Activated CD8-positive, alpha-beta memory T cell treated with anti-CD3 and anti-CD28 coated beads, Interleukin-2, amount 50 U/mL, for 1 hour (primary cell): ENCODE measurements at regions not wholly inside any gene's neighbourhood (a gene's known extent, or its start where the extent isn't known, plus 50 kb on each side); places are given as distances from the start of the nearest gene placed in this dataset.
"Not testable (repeated sequence)": the region's sequence is repeated elsewhere in the genome, so short reads cannot be mapped to it uniquely, and the experiment has no call there.

Experiments
- DNase-seq: peaks from one replicate; pipeline ENCODE4 v3.0.0-alpha.2; 2020; ENCODE audit errors: extremely low read depth

DNA sequence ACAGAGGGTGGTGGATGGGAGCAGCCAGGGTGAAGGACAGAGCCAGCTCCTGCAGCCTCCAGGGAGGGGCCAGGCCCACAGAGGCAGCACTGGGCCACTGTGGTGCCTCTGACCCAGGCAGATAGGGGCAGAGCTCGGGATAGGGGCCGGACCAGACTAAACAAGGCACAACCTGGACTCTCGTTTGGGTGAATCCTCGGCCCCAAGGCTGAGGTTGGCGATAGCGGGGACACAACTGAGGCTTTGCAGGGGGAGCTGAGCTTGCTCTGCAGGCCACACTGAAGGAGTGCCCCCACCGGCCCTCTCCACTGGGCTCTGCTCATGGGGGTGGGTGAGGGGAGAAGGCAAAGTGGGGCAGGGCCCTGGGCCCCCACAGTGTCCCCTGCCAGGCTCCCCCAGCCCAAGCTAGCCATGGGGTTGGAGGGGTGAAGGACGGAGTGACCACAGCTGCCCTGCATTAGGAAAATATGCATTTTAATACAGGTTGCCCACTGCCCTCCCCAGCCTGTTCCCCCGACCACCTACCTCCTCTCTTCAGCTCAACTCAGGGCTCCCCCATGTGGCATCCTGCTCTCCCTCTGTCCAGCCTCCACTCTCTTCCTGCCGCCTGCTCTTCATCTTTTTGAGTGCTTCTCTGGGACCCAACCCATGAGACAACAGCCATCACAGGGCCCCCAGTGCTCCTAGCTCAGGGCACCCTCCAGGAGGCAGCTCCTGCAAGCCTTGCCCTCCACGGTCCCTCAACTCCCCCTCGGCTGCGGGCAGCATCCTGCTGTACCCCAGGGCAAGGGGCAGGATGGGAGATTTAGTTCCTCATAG is 152.8 kb downstream of the INHBB start:
- DNase-seq, result no peak

DNA sequence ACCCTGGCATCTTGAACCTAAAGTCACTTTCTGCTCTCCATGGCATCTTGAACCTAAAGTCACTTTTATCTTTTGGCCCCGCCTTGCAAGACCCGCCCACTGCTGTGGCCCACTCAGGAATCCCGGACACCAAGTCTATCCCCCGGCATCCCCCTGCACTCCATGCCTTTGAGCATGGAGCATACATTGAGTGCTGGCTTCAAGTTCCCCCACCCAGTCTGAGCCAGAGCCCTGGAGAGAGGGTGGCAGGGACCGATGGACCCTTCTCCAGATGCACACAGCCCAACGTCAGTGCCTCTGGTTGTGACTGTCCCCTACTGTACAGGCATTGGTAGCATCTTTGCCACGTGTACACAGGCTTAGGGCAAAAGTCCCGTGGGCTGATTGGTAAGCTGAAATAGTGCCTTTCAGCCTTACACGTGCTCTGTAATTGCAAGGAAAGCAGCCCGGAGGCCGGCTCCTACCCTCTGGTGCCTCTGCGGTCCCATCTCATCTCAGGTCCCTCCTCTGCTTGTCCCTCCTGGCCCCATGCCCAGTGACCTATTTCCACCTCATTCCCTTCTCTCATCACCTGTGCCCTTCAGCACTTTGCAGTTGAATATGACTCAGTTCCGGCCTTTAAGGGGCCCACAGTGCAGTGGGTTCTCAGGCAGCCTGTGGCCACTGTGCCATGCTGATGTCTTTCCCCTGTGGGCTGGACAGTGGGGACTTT is 154.0 kb downstream of the INHBB start:
- no peak for DNase-seq

- DNase-seq, result no peak
Measured at GRCh38 chr2:120501591-120501990, 155.7 kb downstream of the INHBB start.

GRCh38 chr2:120502357-120502756 is 156.4 kb downstream of the INHBB start:
- DNase-seq, result no peak

GRCh38 chr2:120502761-120503160 is 156.8 kb downstream of the INHBB start:
- no peak for DNase-seq

GRCh38 chr2:120503206-120503792 is 157.4 kb downstream of the INHBB start:
- no peak for DNase-seq

DNA sequence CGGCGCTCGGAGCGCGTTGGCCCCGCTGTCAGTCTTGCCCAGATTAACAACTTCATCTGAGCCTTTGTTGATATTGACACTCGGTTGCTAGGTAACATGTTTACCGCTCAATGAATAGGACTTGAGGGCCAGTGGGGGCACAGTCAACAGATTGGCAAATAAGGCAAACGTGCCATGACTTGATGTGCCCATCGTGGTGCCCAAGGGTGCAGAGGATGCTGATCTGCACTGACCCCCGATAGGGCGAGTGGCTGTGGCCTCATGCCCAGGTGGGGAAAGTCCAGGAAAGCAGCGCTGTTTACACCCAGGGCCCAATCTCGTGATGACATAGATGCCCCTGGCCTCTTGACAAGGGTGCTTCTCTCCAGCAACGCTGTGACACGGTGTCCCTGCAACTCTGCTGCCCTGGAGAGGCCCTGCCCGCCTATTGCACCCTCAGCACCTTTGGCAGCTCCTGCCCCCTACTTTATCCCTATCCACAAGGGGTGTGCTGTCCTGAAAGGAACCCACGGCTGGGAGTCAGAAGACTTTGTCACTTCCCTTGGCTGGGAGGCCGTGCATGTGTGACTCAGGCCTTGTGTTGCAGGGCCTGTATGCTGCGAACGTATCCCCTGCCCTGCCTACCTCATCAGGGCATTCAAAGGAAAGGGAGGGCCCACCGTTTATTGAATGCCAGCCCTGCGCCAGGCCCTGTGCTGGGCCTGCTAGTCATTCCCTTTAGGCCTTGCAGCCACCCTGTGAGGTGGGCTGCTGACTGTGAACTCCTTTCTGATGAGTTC is 158.0 kb downstream of the INHBB start:
- DNase-seq, result no peak

- no peak for DNase-seq
Measured at GRCh38 chr2:120504936-120505705, 159.2 kb downstream of the INHBB start.

DNA sequence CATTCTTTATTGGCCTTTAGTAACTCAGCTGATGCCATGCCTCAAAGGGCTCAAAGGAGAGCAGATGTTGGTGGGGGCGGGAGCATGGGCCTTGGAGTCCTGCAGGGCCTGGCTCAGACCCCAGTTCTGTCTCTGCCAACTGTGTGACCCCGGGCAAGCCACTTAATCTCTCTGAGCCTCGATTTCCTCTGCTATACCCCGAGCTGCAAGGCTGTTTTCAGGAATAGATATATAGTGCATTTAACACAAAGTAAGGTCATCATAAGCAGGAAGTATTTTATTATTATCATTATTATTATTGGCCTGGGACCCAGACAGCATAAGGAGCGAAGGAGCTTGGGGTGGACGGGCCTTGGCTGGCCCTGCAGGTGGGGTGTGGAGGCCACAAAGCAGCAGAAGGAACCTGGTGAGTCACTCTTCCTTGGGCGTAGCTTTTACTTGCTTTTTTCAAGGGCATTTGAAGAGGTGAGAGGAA is 162.7 kb downstream of the INHBB start:
- DNase-seq, result no peak

- DNase-seq, result no peak
Measured at GRCh38 chr2:120509213-120509815, 163.4 kb downstream of the INHBB start.

GRCh38 chr2:120509991-120510735 is 164.2 kb downstream of the INHBB start:
- DNase-seq, result no peak

DNA sequence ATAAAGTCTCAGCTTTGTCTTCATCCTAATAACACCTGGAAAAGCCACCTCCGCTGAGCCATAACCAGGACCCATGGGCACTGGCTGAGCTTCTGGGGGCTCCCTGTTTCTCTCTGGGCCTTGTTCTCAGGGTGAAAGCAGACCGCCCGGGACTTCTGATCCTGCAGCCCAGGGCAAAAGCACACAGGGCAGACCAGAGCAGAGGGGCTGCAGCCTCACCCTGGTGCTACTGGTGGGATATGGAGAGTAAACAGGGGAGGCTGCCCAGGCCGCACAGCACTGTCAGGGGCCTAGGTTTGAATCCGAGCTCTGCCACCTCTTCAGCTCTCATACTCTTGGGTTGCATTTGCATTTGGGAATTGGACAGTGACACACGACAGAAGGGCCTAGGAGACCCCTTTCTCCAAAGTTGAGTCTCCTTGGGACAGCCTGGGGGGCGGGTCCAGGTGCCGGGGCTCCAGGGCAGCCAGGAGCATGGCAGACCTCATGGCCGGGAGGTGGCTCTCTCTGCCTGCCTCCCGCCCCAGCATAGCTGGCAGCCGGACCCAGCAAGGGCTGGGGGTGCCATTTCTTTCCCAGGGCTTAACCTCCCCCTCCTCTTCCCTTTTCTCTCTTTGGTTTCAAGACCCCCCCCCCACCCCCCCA is 164.9 kb downstream of the INHBB start:
- no peak for DNase-seq

- DNase-seq, result no peak
Measured at GRCh38 chr2:120511536-120511935, 165.6 kb downstream of the INHBB start.

DNA sequence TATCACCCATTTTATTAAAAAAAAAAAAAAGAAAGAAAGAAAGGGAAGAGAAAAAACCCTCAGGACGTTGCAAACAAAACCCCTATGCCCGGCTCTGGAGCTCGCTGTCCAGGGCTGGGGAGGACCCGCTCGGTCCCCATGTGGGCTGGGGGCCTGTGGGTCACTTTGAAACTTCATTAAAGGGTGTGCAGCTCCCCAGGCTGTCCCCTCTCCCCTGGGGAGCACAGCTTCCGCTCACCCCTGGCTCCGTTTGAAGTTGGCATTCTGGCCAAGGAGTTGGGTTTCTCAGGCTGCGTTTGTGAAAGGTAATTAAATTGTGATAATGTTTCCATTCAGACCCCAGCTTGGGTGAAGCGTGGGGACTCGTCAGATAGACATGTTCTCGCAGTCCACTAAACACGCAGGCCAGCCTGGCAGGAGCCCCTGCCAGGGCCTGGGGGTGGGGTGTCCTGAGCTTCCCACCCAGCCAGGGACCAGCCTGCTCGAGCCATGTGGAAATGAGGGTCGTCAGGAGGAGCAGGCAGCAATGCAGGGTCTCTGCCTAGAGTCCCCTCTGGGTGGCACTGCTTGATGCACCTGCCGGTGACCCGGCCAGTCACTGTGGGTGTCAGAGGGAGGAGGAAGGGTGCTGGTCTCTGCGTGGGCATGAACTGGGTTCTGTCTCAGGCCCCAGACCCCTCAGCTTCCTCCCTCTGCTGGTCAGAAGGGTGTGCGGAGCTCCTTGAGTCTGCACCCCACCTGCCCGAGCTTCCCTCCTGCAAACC is 166.2 kb downstream of the INHBB start:
- no peak for DNase-seq

DNA sequence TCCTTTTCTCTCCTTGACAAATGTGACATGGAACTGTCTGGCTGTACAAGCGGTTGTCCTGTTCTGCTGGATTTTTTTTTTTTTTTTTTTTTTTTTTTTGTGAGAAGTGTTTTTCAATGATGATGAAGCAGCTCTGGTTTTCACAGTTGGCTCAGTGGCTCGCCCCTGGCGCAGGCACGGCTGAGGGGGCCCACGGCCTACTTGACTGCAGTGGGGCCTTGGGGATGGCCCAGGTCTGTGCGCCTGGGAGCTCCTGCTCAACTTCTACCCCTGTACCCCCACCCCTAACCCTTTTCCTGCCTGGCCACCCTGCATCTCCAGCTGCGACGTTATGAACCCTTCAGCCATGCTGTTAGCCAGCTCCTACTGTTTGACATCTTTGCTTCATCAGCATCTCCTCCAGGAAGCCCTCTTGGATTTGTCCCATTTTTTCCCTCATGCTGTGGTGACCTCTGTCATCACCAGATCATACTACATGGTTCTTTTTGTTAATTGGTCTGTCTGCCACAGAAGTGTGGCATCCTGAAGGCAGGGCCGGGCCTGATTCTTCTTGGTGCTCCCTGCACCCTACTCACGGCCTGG is 167.9 kb downstream of the INHBB start:
- DNase-seq, result no peak

DNA sequence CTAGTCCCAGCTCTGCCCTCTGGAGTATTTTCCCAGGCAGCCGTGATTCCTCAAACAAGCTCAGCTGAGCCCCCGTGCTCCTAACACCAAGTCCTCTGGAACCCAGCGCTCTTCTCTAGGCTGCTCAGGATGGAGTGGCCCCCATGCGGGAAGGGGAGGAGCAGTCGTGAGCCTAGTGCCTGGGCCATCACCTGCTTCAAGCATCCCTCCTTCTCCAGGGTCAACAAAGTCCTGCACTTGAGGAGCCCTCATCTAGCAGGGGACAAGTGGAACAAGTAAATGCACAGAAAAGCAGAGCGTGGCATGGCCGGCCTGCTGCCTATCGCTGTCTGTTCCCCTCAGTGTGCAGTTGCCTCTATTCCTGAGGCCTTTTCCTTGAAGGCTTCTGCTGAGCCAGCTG is 168.6 kb downstream of the INHBB start:
- no peak for DNase-seq

- not testable (repeated sequence) for DNase-seq
Measured at GRCh38 chr2:120515066-120515758, 169.3 kb downstream of the INHBB start.
